ENCODE measurements at regions not wholly inside any gene's neighbourhood (a gene's known extent, or its start where the extent isn't known, plus 50 kb on each side); places are given as distances from the start of the nearest gene placed in this dataset.

GRCh38 chr4:137029026-137029425, 503.3 kb downstream of the PCDH18 start:
- no peaks in the 10 kb centered on the region for H3K4me1 ChIP-seq
- H3K9me3 ChIP-seq (ENCODE audit: control insufficient read depth, low read length): no peaks in the 10 kb centered on the region
- no peak for TF ChIP-seq CTCF (IDR thresholded peaks at IDR 0.05)

DNA sequence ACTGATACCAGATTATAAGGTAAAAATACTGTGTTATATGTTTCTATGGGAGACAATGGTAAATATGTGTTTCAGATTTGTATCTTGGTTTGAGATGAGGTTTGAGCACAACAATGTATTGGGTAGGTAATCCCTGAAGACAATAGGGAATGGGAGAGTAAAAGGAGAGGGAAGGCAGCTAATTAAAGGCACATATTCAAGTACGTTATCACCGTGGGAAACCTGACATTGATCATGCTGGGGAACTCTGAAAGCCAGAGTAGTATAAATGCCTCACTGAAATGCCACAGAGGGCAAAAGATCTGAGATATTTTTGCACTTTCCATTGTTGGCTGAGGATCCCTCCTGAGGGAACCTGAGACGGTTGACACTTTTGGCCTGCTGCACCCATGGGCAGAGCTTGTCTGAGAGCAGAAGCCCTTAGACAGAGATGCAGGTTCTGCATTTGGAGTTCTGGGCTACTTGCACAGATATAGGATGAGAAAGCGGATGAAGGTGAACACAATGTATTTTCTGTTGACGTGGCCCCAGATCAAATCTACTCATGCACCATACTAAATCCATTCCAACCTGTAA, 506.7 kb downstream of the PCDH18 start:
- H3K9me3 ChIP-seq (ENCODE audit: control insufficient read depth, low read length): no peaks in the 10 kb centered on the region
- no peak overlapping the region for H3K27ac ChIP-seq
- H3K4me3 ChIP-seq (ENCODE audit: low read depth, low read length): no peak overlapping the region
- H3K36me3 ChIP-seq (ENCODE audit: control insufficient read depth, insufficient read depth, low read length): no peaks in the 10 kb centered on the region
- no peak for TF ChIP-seq CTCF (IDR thresholded peaks at IDR 0.05)
- no peaks in the 10 kb centered on the region for H3K27me3 ChIP-seq (ENCODE audit: control insufficient read depth, insufficient read depth, low read length)
- H3K4me2 ChIP-seq (ENCODE audit: low read length): no peak overlapping the region
- H2AFZ ChIP-seq: no peak overlapping the region
- no peak overlapping the region for H3K9ac ChIP-seq
- H3K79me2 ChIP-seq: no peaks in the 10 kb centered on the region
- H3K4me1 ChIP-seq: no peaks in the 10 kb centered on the region

More at GRCh38 chr4:137029026-137029425, 503.3 kb downstream of the PCDH18 start:
- H3K9ac ChIP-seq: no peak overlapping the region
- no peaks in the 10 kb centered on the region for H3K27me3 ChIP-seq (ENCODE audit: control insufficient read depth, insufficient read depth, low read length)
- H3K27ac ChIP-seq: no peak overlapping the region
- no peaks in the 10 kb centered on the region for H3K36me3 ChIP-seq (ENCODE audit: control insufficient read depth, insufficient read depth, low read length)
- H3K79me2 ChIP-seq: no peaks in the 10 kb centered on the region
- H3K4me2 ChIP-seq (ENCODE audit: low read length): no peak overlapping the region
- no peak overlapping the region for H3K4me3 ChIP-seq (ENCODE audit: low read depth, low read length)
- no peak overlapping the region for H2AFZ ChIP-seq

DNA sequence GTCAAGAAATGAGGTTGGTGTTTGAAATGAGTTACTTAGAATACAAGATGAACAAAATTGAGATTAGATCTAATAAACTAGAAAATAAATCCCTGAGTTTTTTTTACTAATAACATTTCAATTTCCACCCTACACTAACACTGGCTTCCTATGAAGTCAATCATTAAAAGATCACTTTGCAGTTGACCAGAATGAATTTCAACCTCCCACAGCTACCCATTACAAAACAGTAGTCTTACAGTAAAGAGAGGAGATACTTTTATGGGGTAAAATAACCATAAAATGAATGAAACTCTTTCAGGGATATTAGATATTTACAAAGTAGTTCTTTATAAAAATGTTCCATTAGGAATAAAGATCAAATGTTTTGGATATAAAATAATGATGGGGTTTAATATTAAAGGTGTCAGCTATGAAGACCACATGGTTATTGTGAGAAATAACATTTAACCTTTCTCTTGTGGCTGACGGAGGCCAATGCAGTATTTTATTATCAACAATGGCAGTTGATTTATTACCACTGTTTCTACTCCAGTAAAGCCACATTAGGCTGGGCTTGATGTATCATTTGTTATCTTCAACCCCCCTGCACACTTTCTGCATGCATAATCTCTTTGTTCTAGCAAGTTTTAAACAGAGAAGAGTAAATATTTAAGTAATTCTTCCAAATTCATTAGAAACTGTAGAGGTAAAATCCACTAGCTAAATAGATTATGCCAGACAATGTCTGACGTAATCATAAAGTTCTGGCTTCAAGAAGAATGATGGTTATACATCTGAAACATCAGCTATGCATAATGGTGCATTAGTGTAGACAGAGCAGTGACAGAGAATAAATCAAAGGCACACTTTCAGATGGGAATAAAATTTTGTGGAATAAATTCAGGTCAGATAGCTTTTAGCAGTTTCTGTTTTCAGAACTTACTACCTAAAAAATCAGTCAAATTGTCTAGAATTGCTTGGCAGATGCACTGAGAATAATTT, 516.6 kb downstream of the PCDH18 start:
- Histone ChIP-seq H3K9ac (no peak overlapping the region), H3K27ac (no peak overlapping the region), H3K4me3 (ENCODE audit: low read depth, low read length) (no peak overlapping the region), H3K36me3 (ENCODE audit: control insufficient read depth, insufficient read depth, low read length) (no peaks in the 10 kb centered on the region), H3K4me1 (no peaks in the 10 kb centered on the region), H3K4me2 (ENCODE audit: low read length) (no peak overlapping the region), H3K9me3 (ENCODE audit: control insufficient read depth, low read length) (no peaks in the 10 kb centered on the region), H2AFZ (no peak overlapping the region), H3K79me2 (no peaks in the 10 kb centered on the region), H3K27me3 (ENCODE audit: control insufficient read depth, insufficient read depth, low read length) (no peaks in the 10 kb centered on the region)
- TF ChIP-seq CTCF (IDR thresholded peaks at IDR 0.05): no peak

DNA sequence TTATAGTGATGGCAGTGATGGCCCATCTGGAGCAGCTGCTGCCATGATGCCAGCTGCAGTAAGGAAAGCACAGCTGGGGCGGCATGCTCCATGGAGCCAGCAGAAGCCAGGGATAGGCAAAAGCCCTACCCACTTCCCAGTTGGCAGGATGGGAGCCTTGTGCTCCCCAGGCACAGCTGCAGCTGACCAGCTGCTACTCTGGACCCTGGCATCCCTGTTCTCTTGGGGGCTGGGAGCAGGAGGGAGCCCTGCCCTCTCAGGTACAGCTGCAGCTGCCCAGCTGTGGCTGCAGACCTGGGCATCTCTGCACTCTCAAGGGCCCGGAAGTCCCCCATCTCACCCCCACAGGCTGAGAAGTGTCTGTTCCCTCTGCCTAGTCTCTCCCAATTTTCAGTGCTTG, 531.9 kb downstream of the PCDH18 start:
- no peak overlapping the region for H2AFZ ChIP-seq
- H3K9ac ChIP-seq: no peak overlapping the region
- no peaks in the 10 kb centered on the region for H3K27me3 ChIP-seq (ENCODE audit: control insufficient read depth, insufficient read depth, low read length)
- H3K79me2 ChIP-seq: no peaks in the 10 kb centered on the region
- no peaks in the 10 kb centered on the region for H3K4me1 ChIP-seq
- no peaks in the 10 kb centered on the region for H3K9me3 ChIP-seq (ENCODE audit: control insufficient read depth, low read length)
- no peaks in the 10 kb centered on the region for H3K36me3 ChIP-seq (ENCODE audit: control insufficient read depth, insufficient read depth, low read length)
- H3K4me2 ChIP-seq (ENCODE audit: low read length): no peak overlapping the region
- no peak for TF ChIP-seq CTCF (IDR thresholded peaks at IDR 0.05)
- H3K4me3 ChIP-seq (ENCODE audit: low read depth, low read length): no peak overlapping the region
- no peak overlapping the region for H3K27ac ChIP-seq

All from parathyroid adenoma (tissue), 2 donors.